Neural crest cell (in vitro differentiated cells): ENCODE measurements at regions not wholly inside any gene's neighbourhood (a gene's known extent, or its start where the extent isn't known, plus 50 kb on each side); places are given as distances from the start of the nearest gene placed in this dataset.

Experiments used
- DNase-seq: peaks from one replicate; pipeline ENCODE4 v3.0.0; 2021; ENCODE audit warnings: low read depth, mixed read lengths, low spot score
- H3K27ac Mint-ChIP-seq: one replicate; pipeline ENCODE4 v1.8.0; 2021; ENCODE audit warnings: mild to moderate bottlenecking, mixed read lengths; ENCODE audit not compliant: unreplicated experiment
- H3K27me3 Mint-ChIP-seq: 2 replicates; pipeline ENCODE4 v1.8.0; 2021; ENCODE audit warnings: low read depth, mild to moderate bottlenecking, mixed read lengths
- H3K36me3 Mint-ChIP-seq: 2 replicates; pipeline ENCODE4 v1.8.0; 2021; ENCODE audit warnings: low read depth, mild to moderate bottlenecking, mixed read lengths
- H3K4me1 Mint-ChIP-seq: 2 replicates; pipeline ENCODE4 v1.8.0; 2021; ENCODE audit warnings: mixed read lengths
- H3K4me3 Mint-ChIP-seq: one replicate; pipeline ENCODE4 v1.8.0; 2021; ENCODE audit warnings: mild to moderate bottlenecking, mixed read lengths
- H3K9me3 Mint-ChIP-seq: 2 replicates; pipeline ENCODE4 v1.8.0; 2021; ENCODE audit warnings: mixed read lengths
- TF ChIP-seq, protein P1 (sequence below): fragments of 200-600 bp; sonication (generic); conservative IDR thresholded peaks from 2 replicates; pipeline ENCODE4 v1.5.0; 2021; ENCODE audit warnings: antibody characterized with exemption, mild to moderate bottlenecking

DNA sequence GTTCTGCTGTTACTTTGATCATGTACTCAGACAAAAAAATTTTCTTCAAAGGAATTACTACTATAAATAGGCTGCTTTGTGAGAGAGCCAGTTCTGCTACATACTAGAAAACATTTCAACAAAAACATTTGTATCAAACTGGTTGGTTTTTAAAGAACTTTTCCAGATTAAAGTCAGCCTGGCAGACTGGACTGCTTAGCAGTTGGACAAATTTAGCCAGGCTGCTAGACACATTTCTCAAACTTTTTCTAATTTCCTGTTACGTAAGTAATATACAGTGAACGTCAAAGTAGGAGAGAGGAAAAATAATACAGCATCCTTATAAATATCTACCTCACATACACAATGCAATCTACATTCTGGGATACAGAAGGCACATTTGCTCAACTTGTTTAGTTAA is 109.5 kb downstream of the SP3 start:
- H3K36me3 Mint-ChIP-seq, result no peaks in the 10 kb centered on the region
- H3K27me3 Mint-ChIP-seq, result no peaks in the 10 kb centered on the region
- TF ChIP-seq, protein P1, sequence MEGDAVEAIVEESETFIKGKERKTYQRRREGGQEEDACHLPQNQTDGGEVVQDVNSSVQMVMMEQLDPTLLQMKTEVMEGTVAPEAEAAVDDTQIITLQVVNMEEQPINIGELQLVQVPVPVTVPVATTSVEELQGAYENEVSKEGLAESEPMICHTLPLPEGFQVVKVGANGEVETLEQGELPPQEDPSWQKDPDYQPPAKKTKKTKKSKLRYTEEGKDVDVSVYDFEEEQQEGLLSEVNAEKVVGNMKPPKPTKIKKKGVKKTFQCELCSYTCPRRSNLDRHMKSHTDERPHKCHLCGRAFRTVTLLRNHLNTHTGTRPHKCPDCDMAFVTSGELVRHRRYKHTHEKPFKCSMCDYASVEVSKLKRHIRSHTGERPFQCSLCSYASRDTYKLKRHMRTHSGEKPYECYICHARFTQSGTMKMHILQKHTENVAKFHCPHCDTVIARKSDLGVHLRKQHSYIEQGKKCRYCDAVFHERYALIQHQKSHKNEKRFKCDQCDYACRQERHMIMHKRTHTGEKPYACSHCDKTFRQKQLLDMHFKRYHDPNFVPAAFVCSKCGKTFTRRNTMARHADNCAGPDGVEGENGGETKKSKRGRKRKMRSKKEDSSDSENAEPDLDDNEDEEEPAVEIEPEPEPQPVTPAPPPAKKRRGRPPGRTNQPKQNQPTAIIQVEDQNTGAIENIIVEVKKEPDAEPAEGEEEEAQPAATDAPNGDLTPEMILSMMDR, result no peak
- H3K9me3 Mint-ChIP-seq, result no peaks in the 10 kb centered on the region
- H3K4me1 Mint-ChIP-seq, result peaks cover 13% of the 10 kb centered on the region
- H3K4me3 Mint-ChIP-seq, result no peak overlapping the region
- peak overlapping the region; percentile 1 for H3K27ac Mint-ChIP-seq
- DNase-seq, result no peak
